AML-193 (cell line): ENCODE measurements at regions not wholly inside any gene's neighbourhood (a gene's known extent, or its start where the extent isn't known, plus 50 kb on each side); places are given as distances from the start of the nearest gene placed in this dataset.
"Not testable (repeated sequence)": the region's sequence is repeated elsewhere in the genome, so short reads cannot be mapped to it uniquely, and the experiment has no call there.

ENCODE experiments used
- DNase-seq, 2 experiments: peaks; one replicate each; lab custom pipeline; 2025; lab: John Stamatoyannopoulos, UW

DNA sequence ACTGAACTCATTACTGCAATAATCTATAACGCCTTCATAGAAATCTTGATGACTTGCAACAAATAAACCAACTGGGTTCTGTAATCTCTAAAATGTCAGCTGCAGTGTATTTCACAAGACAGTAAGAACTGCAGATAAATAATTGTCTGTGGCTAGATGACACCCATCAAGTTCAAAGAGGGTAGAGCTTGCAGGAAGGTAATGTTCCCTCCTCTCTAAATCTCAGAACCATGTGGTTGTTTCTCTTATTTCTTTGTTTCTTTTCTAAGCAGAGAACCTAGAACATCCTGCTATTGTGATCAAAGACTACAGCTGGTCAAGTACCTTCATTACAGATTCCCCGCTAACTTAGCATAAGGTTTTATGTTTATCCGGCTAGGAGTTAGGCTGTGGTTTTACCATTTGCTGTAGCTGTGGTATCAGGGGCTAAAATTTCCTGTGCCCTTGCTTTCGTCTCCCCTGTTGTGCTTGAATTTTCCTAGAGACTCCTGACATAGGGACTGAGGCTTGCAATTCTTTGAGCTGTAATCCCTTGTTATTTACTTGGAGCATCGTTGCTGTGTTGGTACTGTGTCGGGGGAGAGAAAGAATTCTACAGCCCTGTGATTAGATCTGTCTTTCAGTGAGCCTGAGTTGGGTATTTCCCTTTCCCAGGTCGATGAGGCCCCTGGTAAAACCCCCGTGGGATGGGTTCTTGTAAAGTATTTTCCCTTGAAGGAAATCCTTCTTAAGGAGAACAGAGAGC is 253.1 kb upstream of the BTG1 start:
- DNase-seq = no peak

GRCh38 chr12:92396647-92397252 is 251.1 kb upstream of the BTG1 start:
- DNase-seq = no peak

DNA sequence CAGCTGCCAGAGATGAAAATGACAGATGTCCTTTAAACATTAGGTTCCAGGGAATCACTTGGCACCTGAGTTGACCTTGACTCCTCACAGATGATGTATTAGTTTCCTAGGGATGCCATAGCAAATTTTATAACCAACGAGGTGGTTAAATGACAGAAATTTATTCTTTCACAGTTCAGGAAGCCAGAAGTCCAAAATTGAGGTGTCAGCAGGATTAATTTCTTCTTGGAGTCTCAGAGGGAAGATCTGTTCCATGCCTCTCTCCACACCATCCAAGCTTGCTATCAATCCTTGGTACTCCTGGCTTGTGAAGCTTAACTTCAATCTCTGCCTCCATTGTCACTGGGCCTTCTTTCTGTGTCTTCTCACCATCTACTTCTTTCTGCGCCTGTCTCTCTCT is 249.7 kb upstream of the BTG1 start:
- DNase-seq = no peak

- DNase-seq = no peak
These were observed 249.2 kb upstream of the BTG1 start for GRCh38 chr12:92394895-92395294.

DNA sequence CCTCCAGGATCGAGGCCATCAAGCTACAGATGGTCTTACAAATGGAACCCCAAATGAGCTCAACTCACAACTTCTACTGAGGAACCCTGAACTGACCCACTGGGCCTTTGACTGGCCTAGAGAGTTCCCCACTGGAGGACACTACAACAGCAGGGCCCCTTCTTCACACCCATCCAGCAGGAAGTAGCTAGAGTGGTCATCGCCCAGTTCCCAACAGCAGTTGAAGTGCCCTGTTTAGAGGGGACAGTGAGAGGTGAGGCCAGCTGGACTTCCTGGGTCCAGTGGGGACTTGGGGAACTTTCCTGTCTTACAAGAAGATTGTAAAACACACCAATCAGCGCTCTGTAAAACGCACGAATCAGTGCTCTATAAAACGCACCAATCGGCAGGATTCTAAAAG is 247.9 kb upstream of the BTG1 start:
- no peak for DNase-seq

- not testable (repeated sequence) for DNase-seq
These were observed 246.1 kb upstream of the BTG1 start for GRCh38 chr12:92391726-92392125.

- DNase-seq = no peak
These were observed 243.8 kb upstream of the BTG1 start for GRCh38 chr12:92389466-92389865.

DNA sequence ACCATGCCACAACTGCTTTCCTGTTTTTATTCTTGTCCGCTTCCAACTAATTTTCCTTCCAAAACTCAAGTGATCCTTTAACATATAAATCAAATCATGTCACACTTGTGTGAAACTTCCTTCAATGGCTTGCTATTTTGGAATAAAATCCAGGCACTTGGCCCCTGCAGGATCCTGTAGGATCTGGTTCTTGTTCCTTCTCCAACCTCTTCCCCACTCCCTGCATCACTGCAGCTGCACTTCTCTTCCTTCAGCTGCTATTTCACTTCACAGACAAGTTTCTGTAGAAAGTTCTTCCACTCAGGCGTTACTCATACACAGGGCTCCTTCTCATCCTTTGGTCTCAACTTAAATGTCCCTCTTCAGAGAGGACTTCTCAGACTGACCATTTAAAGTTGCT is 239.7 kb upstream of the BTG1 start:
- DNase-seq = no peak

GRCh38 chr12:92384571-92384970 is 238.9 kb upstream of the BTG1 start:
- no peak for DNase-seq

GRCh38 chr12:92382383-92382878 is 236.8 kb upstream of the BTG1 start:
- no peak for DNase-seq

GRCh38 chr12:92381856-92382255 is 236.2 kb upstream of the BTG1 start:
- no peak for DNase-seq

GRCh38 chr12:92378682-92379479 is 233.2 kb upstream of the BTG1 start:
- DNase-seq = no peak

DNA sequence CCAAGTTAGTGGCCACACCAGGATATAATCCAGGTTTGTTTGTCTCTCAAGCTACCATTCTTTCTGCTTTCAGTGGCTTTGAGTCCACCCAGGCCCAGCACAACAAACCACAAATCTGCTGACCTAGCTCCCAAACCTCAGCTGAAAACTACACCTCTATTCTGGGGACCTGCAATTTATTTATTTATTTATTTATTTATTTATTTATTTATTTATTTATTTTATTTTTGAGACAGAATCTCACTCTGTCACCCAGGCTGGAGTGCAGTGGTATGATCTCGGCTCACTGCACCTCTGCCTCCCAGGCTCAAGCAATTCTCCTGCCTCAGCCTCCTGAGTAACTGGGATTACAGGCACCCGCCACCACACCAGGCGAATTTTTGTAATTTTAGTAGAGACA is 229.9 kb upstream of the BTG1 start:
- not testable (repeated sequence) for DNase-seq

DNA sequence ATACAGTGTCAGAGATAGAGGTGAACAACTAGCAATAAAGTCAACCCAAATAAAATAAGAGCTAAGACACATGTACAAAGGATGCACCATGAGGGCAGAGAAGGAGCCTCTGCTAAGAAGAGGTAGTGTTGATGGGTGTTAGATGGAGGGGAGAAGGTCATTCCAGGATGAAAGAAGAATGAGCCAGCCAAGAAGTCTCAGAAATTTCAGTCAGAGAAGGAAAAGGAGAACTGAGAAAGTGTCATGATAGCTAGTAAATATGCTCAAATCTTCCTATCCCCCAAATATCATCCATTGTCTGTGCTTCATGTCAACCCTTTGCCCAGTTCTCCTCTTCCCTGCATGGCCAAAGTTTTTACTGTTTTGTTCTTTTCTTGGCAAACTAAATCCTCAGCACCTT is 225.2 kb upstream of the BTG1 start:
- DNase-seq = no peak

DNA sequence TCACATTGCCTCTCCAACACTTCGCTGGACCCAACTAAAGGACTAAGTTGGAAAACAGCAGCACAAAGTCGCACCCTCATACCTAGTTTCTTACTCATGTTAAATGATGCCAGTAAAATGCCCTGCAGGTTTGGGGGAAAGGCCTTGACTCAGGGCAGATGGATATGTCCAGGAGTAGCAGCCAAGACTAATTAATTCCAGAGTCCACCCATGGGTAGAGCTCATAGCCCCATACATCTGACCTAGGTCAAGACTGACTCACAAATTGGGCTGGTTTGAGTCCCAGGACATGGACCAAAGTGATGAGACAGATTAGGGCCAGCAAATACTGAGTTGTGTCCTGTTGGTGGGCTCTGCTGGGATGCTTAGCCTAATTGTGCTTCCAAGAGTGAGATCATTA is 224.0 kb upstream of the BTG1 start:
- no peak for DNase-seq

DNA sequence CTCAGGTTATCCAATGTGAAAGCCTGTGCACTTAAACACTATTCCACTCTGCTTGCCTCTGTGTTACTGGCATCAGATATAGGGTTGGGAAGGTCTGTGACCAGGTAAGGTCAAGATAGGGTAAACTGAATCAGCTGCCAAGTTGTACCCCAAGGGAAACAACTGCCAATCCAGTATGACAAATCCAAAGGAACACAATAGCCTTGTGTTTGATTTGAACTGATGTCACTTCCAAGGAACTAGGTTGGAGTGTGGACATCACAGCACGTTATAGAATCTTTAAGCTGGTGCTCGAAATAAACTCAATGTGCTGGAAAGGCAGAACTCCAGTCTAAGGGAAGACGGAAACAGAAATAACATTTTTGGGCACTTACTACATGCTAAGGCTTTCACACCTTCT is 223.4 kb upstream of the BTG1 start:
- DNase-seq = no peak

- DNase-seq = no peak
These were observed 220.2 kb upstream of the BTG1 start for GRCh38 chr12:92365836-92366235.

DNA sequence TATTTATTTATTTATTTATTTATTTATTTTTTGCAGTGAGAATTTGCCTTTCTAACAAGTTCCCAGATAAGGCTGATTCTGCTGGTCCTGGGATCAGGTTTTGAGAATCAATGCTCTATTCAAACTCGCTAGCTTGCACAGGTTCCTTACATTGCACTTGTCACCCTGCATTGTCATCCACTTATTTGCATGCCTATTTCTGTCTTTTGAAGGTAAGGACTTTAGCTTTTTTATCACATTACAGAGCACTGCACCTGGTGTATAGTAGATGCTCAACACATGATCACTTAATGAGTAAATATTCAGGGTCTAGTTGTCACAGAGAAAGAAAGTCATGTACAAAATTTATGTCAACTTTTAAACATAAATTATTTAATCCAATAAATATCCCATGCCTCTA is 219.7 kb upstream of the BTG1 start:
- no peak for DNase-seq

DNA sequence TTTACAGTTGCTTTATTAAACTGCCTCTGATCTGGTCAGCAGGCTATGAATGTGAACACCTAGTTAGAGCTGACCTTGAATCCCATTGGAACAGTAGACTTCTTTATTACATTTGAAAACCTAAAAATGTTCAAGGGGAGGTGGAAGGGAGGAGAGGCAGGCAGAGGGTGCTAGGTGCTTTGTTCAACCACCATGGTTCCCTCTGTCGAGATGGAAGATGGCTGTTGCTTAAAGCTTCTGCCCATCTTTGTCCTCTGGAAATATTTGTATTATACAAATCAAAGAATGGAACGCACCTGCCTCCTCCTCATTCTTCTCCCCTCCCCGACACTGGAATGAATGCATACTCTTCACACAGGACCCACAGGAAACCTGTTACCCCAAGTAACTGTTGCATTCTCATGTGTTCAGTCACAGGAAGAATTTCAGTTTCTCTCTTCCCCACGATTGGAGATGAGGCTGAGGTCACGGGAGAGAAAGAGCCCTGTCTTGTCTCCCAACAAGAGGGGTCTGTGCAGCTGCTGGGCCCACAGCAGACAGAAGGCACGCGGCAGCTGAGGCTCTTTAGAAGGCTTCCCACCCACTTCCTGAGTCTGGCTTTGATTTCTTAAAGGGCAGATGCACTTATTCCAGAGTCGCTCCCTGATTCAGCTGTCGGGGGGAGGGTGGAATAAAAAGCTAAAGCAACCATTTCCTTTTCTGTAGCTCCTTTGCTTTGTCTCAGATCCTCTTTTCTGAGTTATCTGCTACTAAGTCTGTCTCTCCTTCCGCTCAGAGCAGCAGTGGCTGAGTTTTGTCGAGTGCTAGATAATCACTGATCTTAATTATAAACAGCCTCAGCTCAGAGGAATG is 217.9 kb upstream of the BTG1 start:
- no peak for DNase-seq

GRCh38 chr12:92362785-92363184 is 217.1 kb upstream of the BTG1 start:
- DNase-seq = no peak

- no peak for DNase-seq
These were observed 216.5 kb upstream of the BTG1 start for GRCh38 chr12:92362126-92362525.

DNA sequence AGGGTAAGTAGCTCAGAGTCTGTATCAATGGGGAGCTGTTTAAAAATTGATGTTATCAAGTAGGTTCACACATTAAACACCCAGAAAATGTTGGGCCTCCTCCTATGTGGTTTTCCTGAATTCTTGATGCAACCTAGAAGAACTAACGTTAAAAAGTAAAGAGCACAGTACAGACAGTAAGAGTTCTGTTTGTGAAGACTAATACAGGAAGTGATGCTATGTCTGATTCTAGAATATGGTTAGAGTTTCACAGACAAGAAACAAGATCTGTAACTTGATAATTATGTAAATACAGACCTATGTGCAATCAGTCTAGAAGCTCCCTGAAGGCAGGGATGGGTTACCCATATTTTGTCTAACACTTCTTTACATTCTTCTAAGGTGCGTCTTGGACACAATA is 214.9 kb upstream of the BTG1 start:
- no peak for DNase-seq
